ENCODE measurements at regions not wholly inside any gene's neighbourhood (a gene's known extent, or its start where the extent isn't known, plus 50 kb on each side); places are given as distances from the start of the nearest gene placed in this dataset.

DNA sequence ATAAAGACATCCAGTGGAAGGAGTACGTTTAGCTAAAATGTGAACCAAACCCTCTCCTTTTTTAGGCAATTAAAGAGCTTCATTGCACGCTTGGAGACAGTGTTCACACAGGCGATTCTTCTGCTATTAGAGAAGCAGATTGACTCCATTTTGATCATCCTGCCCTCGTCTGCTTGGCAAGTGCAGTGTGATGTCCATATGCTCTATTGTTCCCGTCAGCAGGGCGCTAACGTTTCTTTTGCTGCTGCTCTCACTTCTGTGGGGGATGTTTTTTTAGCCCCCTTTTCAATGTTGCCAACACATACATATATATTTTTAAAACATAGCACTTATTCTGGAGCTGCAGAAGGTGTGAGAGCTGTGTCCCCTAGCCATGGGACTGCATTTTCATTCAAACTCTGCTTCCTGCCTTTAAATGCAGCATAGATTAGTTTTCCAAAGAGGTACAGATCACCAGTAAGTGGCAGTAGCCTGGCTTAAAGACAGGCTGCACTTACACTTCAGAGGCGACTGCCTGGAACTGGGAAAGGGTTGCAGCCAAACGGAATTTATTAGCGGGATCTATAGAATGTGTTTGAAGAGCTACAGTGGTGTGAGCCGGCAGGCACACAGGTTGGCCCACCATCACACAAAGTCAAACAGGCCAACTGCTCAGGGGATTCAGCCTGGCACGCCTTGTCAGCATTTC is 292.6 kb upstream of the DPH6 start:
- no peak for DNase-seq
- no peak overlapping the region for H3K4me3 Mint-ChIP-seq

DNA sequence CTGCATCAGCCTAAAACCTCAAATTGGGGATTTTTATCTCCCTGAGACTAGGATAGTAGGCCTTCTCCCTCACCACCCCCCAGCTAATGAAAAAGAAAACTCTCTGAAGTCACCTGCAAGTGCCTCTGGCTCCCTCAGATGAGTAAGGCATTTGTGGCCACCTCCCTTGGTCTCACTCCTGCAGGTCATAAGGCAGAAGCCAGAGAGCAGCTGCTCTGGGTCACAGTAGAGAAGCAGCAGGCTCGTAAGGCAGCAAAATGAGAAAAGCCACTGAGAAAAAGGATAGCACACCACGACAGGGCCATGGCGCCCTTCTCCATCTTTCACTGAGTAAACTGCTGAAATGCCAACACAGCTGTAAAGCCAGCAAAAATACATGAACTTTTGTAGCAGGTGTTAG is 296.7 kb upstream of the DPH6 start:
- no peak overlapping the region for H3K27ac Mint-ChIP-seq
- no peaks in the 10 kb centered on the region for H3K36me3 Mint-ChIP-seq (ENCODE audit: low read depth)
- H3K4me3 Mint-ChIP-seq, result no peak overlapping the region
- peaks cover 18% of the 10 kb centered on the region for H3K27me3 Mint-ChIP-seq
- H3K4me1 Mint-ChIP-seq (ENCODE audit: low read depth), result no peaks in the 10 kb centered on the region
- no peak for DNase-seq
- no peaks in the 10 kb centered on the region for H3K9me3 Mint-ChIP-seq

More for the DNA sequence above, 292.6 kb upstream of the DPH6 start:
- peaks cover 9% of the 10 kb centered on the region for H3K27me3 Mint-ChIP-seq
- no peaks in the 10 kb centered on the region for H3K36me3 Mint-ChIP-seq (ENCODE audit: low read depth)
- H3K9me3 Mint-ChIP-seq, result no peaks in the 10 kb centered on the region
- H3K4me1 Mint-ChIP-seq (ENCODE audit: low read depth), result no peaks in the 10 kb centered on the region
- H3K27ac Mint-ChIP-seq, result no peak overlapping the region

DNA sequence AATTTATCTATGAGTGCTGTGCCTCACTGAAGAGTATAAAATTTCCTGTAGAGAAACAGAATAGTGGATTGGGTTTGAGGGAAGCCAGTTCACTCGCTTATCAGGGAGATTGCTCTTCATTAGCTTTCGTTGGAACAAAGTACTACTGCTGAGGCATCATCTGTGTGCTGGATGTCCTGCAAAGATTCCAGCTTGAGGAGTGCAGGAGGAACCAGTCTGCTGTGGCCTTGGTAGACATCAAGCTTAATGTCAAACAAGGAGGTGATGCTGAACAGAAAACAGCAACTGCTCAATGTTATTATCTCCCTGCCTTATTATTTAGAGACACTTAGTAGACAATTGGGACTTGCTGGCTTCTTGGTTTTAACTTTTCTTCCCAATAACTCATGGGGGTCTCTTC is 297.5 kb upstream of the DPH6 start:
- no peak overlapping the region for H3K27ac Mint-ChIP-seq
- no peaks in the 10 kb centered on the region for H3K36me3 Mint-ChIP-seq (ENCODE audit: low read depth)

DNA sequence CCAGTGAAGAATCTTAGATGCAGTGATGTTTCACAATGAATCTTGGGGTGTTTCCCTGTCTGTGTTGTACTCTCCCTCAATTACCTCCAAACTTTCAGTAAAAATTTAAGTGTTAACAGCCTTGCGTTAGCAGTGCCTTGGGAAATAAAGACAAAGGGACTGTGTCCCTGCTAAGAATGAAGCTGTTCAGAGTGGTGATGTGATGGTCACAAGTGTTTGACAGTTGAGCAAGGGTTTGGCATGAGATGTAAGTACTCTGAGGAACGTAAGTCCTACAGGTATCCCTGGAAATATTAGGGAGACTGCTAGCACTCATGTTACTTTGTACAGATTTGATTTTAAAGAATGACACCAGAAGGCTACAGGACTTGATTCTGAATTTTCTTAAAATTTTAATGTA is 304.3 kb upstream of the DPH6 start:
- Mint-ChIP-seq H3K4me3 (no peak overlapping the region), H3K4me1 (ENCODE audit: low read depth) (no peaks in the 10 kb centered on the region), H3K27me3 (peaks cover 9% of the 10 kb centered on the region), H3K27ac (no peak overlapping the region), H3K9me3 (no peaks in the 10 kb centered on the region), H3K36me3 (ENCODE audit: low read depth) (no peaks in the 10 kb centered on the region)
- no peak for DNase-seq

More for the DNA sequence above, 297.5 kb upstream of the DPH6 start:
- H3K4me3 Mint-ChIP-seq, result no peak overlapping the region
- H3K4me1 Mint-ChIP-seq (ENCODE audit: low read depth), result no peaks in the 10 kb centered on the region
- no peaks in the 10 kb centered on the region for H3K9me3 Mint-ChIP-seq
- no peak for DNase-seq
- H3K27me3 Mint-ChIP-seq, result peaks cover 18% of the 10 kb centered on the region

DNA sequence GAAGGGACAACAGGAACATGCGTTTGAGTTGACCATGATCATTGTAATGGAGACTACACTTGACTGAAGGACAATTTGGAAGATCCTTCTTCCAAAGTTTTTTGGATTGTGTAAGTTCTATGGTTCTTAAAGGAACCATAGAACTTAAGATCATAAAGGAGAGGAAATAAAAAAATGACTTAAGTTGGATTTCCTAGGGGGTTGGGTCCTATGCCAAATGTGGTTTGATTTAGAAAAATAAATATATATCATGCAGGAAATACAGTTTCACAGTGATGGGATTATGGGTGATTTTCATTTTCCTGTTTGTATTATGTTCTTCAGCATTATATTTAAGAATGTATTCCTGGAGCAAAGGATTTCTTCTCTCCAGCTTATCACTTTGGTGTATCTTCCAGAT is 305.5 kb upstream of the DPH6 start:
- peaks cover 5% of the 10 kb centered on the region for H3K27me3 Mint-ChIP-seq
- H3K36me3 Mint-ChIP-seq (ENCODE audit: low read depth), result no peaks in the 10 kb centered on the region
- no peaks in the 10 kb centered on the region for H3K4me1 Mint-ChIP-seq (ENCODE audit: low read depth)
- H3K9me3 Mint-ChIP-seq, result no peaks in the 10 kb centered on the region
- H3K4me3 Mint-ChIP-seq, result no peak overlapping the region
- no peak for DNase-seq
- no peak overlapping the region for H3K27ac Mint-ChIP-seq

DNA sequence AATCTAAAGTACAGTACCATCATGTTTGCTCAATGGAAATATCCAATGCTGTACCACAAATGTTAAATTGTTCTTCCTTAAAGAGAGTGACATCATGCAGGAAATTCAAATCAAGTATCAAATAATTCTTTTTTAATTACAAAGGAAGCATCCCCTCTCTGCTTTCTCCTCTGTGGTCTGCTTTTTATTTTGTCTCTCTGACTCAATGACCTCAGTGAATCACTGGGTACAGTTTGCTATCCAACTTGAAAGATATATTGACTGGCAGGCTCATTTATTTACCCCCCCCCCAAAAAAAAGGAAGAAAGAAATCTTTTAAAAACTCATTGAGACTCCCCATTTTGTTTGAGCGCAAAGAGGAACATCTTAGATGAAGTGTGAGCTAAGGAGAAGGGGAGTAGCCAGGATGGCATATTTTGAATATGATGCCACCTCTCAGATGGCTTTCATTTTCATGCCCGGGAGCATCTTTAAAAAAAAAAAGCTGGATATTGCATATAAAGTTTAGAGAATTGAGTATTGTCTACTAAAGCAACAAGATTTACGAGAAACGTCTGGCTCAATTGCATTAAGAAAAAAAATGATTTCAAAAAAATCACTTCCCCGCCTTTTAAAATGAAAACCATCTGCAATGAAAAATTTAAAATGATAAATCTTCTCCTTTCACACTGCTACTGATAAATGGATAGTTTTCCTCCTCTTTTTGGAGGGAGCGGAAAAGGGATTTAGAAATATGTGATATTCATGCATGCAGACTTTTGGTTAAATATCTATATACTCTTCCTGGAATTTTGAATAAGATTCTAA is 307.1 kb upstream of the DPH6 start:
- H3K4me3 Mint-ChIP-seq, result no peak overlapping the region
- no peak overlapping the region for H3K27ac Mint-ChIP-seq
- no peaks in the 10 kb centered on the region for H3K9me3 Mint-ChIP-seq
- no peaks in the 10 kb centered on the region for H3K4me1 Mint-ChIP-seq (ENCODE audit: low read depth)
- no peaks in the 10 kb centered on the region for H3K27me3 Mint-ChIP-seq
- no peaks in the 10 kb centered on the region for H3K36me3 Mint-ChIP-seq (ENCODE audit: low read depth)
- DNase-seq, result no peak

DNA sequence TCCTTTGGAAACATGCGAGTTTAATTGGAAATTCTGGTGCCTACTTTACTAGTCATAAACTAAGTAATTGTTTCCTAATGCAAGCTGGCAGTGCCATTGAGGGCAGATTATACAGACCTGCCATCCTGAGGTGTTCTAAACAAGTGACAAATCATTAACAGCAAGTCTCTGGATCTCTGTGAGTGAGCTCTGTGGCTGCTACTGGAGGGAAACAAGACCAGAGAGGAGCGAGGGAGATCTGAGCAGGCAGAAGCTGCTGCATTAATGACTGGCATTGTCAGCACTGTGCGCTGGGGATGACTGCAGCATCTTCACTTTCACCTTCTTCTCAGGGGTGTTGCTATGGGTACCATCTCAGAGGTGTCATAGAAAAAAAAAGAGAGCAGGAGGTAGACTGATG is 308.4 kb upstream of the DPH6 start:
- Mint-ChIP-seq H3K9me3 (no peaks in the 10 kb centered on the region), H3K4me3 (no peak overlapping the region), H3K36me3 (ENCODE audit: low read depth) (no peaks in the 10 kb centered on the region), H3K27me3 (no peaks in the 10 kb centered on the region), H3K27ac (no peak overlapping the region), H3K4me1 (ENCODE audit: low read depth) (no peaks in the 10 kb centered on the region)
- no peak for DNase-seq

DNA sequence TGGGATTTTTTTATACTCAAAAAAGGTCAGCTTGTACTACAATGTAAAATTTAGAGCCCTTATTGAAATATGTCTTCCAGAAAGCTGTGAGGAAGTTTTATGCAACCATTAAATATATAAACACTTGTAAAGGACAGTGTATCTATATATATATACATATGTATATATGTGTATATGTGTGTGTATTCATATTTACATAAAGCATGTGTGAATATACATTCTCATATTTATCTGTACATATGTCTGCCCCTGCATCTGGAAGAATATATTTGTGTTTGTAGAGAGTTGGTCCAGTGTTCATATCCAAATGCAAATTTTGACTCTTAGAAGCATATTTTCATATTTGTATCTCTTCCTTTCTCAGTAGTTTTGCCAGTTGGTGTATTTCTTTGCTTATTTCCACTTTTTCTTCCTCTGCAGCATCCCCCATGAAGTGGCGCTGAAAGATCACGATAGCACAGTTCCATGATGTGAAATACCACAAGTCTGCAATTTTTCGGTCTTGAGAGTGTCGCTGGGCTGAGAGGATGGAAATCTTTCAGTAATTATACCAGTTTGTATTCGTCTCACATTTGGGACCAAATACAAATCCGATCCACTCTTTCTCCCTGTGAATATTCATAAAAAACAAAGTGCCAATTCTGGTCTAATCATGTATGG is 311.7 kb upstream of the DPH6 start:
- Mint-ChIP-seq H3K27ac (no peak overlapping the region), H3K4me1 (ENCODE audit: low read depth) (no peaks in the 10 kb centered on the region), H3K4me3 (no peak overlapping the region), H3K9me3 (no peaks in the 10 kb centered on the region), H3K36me3 (ENCODE audit: low read depth) (no peaks in the 10 kb centered on the region), H3K27me3 (no peaks in the 10 kb centered on the region)
- DNase-seq, result no peak

DNA sequence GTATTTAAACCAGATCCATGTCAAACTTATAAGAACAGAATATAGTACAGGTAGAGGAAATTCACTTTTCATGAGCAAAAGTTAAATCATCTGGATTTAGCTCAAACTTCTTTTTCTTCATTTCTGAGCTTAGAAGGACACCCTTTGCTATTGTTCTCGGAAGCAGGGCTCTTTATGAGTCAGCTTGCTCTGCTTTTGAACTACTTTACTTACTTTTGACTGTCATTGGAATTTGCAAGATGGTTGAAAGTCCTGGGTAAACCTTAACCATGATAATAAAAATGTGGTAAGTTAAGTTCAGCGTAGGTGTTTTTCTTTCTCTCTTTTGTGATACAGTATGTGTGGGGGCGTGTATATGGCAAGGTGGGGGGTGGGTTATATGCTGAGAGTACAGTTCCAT is 312.7 kb upstream of the DPH6 start:
- no peak overlapping the region for H3K4me3 Mint-ChIP-seq
- no peaks in the 10 kb centered on the region for H3K4me1 Mint-ChIP-seq (ENCODE audit: low read depth)
- H3K9me3 Mint-ChIP-seq, result no peaks in the 10 kb centered on the region
- no peaks in the 10 kb centered on the region for H3K36me3 Mint-ChIP-seq (ENCODE audit: low read depth)
- no peaks in the 10 kb centered on the region for H3K27me3 Mint-ChIP-seq
- no peak overlapping the region for H3K27ac Mint-ChIP-seq
- DNase-seq, result no peak

DNA sequence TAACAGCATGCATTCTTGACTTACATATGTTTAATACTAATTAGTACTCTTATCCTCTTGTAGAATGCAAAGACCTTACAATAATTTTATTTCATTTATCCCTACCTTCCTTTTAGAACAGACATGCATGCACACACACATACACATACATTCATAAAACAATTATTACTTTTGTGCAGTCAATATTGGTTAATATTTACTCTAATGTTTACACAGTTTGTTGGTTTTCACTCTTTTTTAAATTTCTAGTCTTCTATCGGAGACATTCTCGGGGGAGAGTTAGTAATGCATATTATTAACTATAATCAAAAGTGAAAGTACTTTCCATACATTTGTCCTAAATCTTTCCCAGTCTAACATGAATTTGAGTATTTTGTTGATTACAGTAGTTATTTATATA is 317.7 kb upstream of the DPH6 start:
- Mint-ChIP-seq H3K27me3 (no peaks in the 10 kb centered on the region), H3K4me3 (no peak overlapping the region), H3K9me3 (no peaks in the 10 kb centered on the region), H3K36me3 (ENCODE audit: low read depth) (no peaks in the 10 kb centered on the region), H3K27ac (no peak overlapping the region), H3K4me1 (ENCODE audit: low read depth) (no peaks in the 10 kb centered on the region)
- DNase-seq, result no peak

DNA sequence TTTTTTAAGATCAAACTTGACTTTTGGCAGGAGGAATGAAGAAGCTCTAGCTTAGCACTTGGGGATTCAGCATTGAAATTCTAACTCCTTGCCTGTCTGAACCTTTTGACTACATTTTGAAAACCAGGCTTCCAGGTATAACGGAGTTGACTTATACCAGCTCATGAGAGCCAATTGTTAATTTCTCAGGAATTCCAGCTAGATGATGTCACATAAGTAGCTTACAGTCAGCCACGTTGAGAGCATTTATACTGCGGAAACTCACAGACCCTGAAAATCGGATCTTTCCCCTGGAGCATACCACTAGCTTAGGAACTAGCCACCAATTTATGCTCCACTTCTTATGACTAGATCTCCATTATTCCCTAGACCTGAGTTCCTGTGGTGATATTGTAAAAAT is 321.4 kb upstream of the DPH6 start:
- no peaks in the 10 kb centered on the region for H3K27me3 Mint-ChIP-seq
- no peaks in the 10 kb centered on the region for H3K4me1 Mint-ChIP-seq (ENCODE audit: low read depth)
- no peak overlapping the region for H3K27ac Mint-ChIP-seq
- no peak overlapping the region for H3K4me3 Mint-ChIP-seq
- no peak for DNase-seq
- no peaks in the 10 kb centered on the region for H3K9me3 Mint-ChIP-seq
- no peaks in the 10 kb centered on the region for H3K36me3 Mint-ChIP-seq (ENCODE audit: low read depth)

DNA sequence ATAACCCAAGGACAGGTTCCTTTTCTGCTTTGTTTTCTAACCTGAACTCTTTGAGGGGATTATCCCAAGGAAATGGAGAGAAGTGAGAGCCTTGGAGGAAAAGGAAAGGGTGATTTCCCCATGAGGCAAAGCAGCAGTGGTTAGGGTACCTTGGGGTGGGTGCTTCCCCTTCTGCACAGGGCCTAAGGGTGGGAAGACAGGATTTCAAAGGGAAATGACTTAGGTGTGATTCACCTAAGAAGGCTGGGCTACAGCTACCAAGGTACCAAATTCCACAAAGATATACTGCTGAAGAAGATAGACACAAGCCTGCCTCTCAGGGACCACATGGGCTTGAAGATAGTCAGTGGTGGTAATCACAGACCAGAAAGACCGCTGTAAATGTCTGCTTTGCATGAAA is 325.3 kb upstream of the DPH6 start:
- Mint-ChIP-seq H3K4me1 (ENCODE audit: low read depth) (no peaks in the 10 kb centered on the region), H3K27me3 (no peaks in the 10 kb centered on the region), H3K27ac (no peak overlapping the region), H3K36me3 (ENCODE audit: low read depth) (no peaks in the 10 kb centered on the region), H3K9me3 (no peaks in the 10 kb centered on the region), H3K4me3 (no peak overlapping the region)
- DNase-seq, result no peak

DNA sequence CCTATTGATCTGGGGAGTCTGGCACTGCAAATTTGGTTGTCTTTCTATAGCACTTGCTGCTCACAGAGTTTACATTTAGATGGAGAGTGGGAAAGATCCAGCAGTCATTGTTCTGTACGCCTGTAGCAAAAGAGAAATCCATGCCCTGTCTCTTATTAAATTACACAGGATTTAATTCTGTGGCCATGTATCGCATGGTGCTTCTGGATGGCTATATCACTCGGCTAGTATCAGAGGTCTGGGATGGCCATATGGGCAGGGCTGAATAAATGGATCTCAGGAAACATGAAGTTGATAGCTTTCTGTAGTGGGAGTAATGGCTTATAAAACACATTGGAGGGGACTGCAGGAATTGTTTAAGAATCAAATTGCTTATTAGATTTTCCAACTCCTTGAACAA is 325.8 kb upstream of the DPH6 start:
- no peaks in the 10 kb centered on the region for H3K4me1 Mint-ChIP-seq (ENCODE audit: low read depth)
- no peak overlapping the region for H3K27ac Mint-ChIP-seq
- H3K9me3 Mint-ChIP-seq, result no peaks in the 10 kb centered on the region
- no peaks in the 10 kb centered on the region for H3K27me3 Mint-ChIP-seq
- no peak for DNase-seq
- H3K36me3 Mint-ChIP-seq (ENCODE audit: low read depth), result no peaks in the 10 kb centered on the region
- no peak overlapping the region for H3K4me3 Mint-ChIP-seq

DNA sequence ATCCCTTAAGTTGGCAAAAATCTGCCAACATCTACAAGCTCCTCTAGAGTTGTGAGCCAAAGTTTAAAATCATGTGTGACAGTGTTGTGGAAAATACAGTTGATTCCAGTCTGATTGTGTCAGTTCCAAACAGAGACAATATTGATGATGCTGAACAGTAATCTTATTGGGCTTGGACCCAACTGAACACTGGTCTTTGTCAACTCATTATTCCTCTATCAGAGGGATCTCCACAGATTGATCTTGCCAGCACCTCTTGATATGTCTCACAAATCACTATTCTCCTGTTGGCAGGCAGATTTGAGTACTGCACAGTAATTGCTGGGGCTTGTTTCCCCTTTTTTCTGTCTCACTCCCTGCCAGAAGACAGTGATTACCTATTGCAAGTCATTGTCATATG is 326.6 kb upstream of the DPH6 start:
- Mint-ChIP-seq H3K4me1 (ENCODE audit: low read depth) (no peaks in the 10 kb centered on the region), H3K27me3 (no peaks in the 10 kb centered on the region), H3K9me3 (no peaks in the 10 kb centered on the region), H3K4me3 (no peak overlapping the region), H3K27ac (no peak overlapping the region), H3K36me3 (ENCODE audit: low read depth) (no peaks in the 10 kb centered on the region)
- DNase-seq, result no peak

DNA sequence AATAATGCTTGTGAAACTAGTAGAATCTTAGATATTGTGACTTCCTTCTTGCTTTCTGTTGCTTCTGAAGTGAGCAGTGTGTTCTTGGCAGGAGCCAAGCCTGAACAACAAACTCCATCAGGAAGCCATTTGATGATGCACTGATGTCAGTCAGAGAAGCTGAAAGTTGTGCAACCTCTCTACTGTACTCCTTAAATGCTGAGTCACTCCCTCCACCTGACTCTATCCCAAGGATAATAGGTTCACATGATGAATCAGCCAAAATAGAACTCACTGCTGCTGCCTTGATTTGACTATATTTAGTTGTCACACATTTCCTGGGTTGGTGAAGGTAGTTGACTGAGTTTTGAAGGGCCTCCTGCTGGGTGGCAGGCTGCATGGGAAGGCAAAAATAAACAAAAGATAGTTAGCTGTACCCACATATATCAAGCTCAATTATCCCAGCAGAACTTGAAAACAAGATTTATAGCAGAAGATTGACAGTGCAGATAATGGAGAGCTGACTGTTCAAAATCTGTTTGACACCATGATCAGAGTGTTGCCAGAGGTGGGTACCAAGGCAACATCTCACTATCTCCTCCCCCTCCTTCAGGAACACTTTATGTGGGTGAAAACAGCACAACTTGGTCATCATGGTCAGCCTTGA is 328.4 kb upstream of the DPH6 start:
- H3K27me3 Mint-ChIP-seq, result no peaks in the 10 kb centered on the region
- no peak overlapping the region for H3K4me3 Mint-ChIP-seq
- no peaks in the 10 kb centered on the region for H3K36me3 Mint-ChIP-seq (ENCODE audit: low read depth)
- no peaks in the 10 kb centered on the region for H3K9me3 Mint-ChIP-seq
- no peak for DNase-seq
- H3K4me1 Mint-ChIP-seq (ENCODE audit: low read depth), result no peaks in the 10 kb centered on the region
- H3K27ac Mint-ChIP-seq, result no peak overlapping the region

Measured in activated T-cell treated with anti-CD3 and anti-CD28 coated beads, Interleukin-2, amount 50 U/mL, for 24 hours (primary cell).